Posterior vena cava (tissue), 2 donors: ENCODE measurements at regions not wholly inside any gene's neighbourhood (a gene's known extent, or its start where the extent isn't known, plus 50 kb on each side); places are given as distances from the start of the nearest gene placed in this dataset.
"Not testable (repeated sequence)": the region's sequence is repeated elsewhere in the genome, so short reads cannot be mapped to it uniquely, and the experiment has no call there.

Source experiments
- DNase-seq: peaks from one replicate; pipeline ENCODE4 v3.0.0-alpha.2; 2020; ENCODE audit warnings: low spot score
- intact Hi-C, 2 donors: fragments of 100-400 bp; cut with DNase I; formaldehyde crosslinking; loops; one replicate each; pipeline versions ENCODE4 v1.14.1 to v1.14.2; 2022 to 2023
- donor health status: DM: yes; HTN: yes; CAD: no.
- donor health status: DM: yes; HTN: yes; CAD: no.

DNA sequence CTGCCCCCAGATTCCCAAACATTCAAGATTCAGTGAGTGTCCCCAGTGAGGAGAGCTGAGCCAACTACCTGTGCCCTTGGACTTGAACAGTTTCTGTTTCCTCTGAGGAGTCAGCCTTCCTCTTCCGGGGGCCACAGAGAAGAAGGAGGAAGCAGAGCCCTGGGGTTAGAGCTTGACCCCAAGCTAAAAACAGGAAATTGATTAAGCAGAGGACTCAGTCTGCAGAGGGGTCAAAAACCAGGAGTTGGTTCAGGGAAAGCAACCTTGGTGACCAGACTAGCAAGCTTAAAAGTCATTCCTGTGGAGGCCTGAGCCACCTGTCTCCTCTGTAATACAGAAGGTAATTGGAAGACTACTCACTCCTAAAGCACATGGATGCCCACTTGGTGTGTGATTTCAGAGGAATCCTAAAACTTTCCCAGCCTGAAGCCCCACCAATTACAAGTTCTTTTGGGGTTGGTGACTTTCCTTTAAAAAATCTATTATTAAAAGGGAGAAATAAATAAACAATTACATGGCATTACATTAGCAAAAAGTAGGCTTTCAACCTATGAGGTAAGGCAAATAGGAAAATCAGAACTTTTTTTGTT lies 64.2 kb upstream of the SELENOP start:
- no peak for DNase-seq
- intact Hi-C loops, result no loop called here

DNA sequence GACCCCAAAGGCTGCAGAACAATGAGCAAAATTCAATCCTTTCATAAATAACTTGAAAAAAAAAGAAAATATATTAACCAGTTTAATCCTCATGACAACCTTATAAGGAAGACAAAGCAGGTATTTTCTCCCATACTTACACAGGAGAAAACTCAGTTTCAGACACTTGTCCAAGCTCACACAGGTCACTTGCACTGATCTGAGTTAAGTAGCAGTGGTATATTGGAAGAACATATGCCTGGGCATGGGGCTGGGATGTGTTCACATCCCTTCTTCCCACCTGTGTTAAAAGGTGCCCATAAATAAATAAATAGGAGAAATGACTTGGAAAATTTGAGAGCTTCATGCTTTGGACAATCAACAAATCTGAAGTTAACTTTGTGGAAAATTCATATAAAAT lies 63.5 kb upstream of the SELENOP start:
- intact Hi-C loops, result no loop called here
- DNase-seq, result no peak

DNA sequence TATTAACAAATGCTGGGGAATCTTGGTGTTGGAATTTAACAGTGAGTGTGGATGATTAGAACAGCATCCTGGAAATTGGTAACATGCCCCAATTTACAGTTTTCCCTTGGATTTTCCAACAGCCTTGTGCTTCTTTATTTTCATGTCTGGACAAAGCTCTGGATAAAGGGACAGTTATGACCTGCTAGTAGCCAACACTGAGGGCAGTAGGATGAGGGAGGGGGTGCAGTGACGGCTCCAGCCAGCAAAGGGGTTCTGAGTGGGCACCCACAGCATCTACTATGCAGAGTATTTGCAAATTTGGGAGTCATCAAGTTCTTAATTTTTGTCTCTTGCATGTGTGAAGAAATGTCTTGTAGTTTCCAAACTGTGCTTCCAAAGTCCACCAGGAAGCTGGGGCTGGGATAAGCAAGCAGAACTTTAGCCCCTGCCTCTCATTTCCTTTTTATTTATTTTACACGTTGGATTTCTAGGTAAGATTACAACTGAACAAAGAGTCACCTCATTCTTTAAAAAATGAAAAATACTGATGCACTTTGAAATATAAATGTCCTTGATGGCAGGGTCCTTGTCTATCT lies 63.0 kb upstream of the SELENOP start:
- intact Hi-C loops, result no loop called here

DNA sequence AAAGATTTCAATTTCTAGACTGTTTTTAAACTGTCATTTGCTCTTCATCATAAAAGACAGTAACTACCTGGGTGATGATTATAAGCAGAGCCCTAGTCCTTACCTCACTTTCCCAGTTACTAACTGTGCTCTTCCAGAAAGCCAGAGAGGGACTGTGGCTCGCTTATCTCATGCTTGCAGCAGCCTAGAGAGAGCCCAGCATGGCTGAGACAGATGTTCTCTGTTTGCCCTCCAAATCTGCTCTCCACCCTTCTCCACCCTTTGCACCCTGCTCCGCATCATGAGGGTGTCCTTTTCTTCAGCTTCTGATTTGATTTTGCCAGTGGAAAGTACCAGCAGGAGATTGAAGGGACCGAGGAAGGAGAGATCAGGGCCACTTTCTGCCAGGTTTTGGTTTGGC lies 61.2 kb upstream of the SELENOP start:
- DNase-seq, result no peak
- intact Hi-C loops, result no loop called here

More for the DNA sequence above, 63.0 kb upstream of the SELENOP start:
- no peak for DNase-seq

DNA sequence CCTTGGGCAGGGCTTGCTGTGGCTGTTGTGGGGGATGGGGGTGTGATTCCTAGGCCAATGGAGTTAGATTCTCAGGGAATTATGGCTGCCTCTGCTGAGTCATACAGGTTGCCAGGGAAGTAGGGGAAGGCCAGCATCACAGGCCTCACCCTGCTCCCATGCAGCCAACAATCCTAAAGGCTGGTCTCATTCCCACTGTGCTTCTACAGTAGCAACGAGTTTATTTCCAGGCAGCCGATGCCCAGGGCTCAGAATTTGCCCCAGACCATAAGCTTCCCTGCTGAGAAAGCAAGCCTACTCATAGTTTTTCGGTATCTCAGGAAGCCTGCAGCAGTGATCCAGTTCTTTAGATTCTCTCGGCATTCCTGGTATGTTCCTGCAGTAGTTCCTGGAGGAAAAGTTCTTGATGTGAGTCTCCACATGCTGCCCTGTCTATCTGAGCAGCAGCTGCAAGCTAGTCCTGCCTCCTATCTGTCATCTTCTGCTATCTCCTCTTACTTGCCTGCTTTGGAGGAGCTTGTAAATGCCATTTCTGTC lies 59.3 kb upstream of the SELENOP start:
- DNase-seq, result no peak
- intact Hi-C loops, result no loop called here

DNA sequence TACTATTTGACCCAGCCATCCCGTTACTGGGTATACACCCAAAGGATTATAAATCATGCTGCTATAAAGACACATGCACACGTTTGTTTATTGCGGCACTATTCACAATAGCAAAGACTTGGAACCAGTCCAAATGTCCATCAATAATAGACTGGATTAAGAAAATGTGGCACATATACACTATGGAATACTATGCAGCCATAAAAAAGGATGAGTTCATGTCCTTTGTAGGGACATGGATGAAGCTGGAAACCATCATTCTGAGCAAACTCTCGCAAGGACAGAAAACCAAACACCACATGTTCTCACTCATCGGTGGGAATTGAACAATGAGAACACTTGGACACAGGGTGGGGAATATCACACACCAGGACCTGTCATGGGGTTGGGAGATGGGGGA lies 56.7 kb upstream of the SELENOP start:
- intact Hi-C loops, DNase-seq: not testable (repeated sequence)

DNA sequence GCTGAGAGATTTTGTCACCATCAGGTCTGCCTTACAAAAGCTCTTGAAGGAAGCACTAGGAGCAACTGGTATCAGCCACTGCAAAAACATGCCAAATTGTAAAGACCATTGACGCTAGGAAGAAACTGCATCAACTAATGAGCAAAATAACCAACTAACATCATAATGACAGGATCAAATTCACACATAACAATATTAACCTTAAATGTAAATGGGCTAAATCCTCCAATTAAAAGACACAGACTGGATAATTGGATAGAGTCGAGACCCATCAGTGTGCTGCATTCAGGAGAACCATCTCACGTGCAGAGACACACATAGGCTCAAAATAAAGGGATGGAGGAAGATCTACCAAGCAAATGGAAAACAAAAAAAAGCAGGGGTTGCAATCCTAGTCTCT lies 53.1 kb upstream of the SELENOP start:
- intact Hi-C loops, DNase-seq: not testable (repeated sequence)
